COR-L47 (cell line): ENCODE measurements at regions not wholly inside any gene's neighbourhood (a gene's known extent, or its start where the extent isn't known, plus 50 kb on each side); places are given as distances from the start of the nearest gene placed in this dataset.
"Not testable (repeated sequence)": the region's sequence is repeated elsewhere in the genome, so short reads cannot be mapped to it uniquely, and the experiment has no call there.

ENCODE experiments used
- DNase-seq: peaks from one replicate; lab custom pipeline; 2025; lab: John Stamatoyannopoulos, UW

DNA sequence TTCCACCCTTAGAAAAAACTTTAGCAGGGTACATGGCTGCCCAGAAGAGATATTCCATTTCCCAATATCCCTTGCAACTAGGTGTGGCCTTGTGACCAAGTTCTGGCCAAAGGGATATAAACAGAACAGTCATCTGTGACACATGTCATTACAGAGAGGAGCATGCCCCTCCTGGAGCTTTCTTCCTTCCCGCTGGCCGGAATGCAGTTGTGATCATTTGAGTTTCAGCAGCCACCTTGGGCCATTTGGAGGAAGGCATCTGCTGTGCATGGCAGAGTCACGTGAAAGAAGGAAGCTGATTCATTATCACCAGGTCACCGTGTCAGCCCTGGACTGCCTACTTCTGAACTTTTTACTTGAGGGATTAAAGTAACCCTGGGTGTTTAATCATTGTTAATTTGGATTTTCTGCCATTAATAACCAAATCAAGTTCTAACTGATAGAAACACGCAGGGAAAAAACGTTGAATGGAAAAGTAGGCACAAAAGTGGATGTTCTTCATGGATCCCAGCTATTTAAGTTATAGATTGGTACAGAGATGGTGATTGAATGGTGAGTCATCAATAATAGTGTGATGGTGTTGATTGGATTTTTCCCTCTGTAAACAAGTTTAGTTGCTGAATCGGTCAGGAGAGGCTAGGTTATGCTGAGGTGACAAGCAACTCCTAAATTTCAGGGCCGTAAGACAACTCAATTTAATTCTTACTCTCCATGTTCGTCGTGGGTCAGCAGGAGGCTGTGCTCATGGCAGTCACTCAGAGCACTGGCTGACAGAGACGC lies 80.7 kb upstream of the CCDC167 start:
- DNase-seq: no peak

DNA sequence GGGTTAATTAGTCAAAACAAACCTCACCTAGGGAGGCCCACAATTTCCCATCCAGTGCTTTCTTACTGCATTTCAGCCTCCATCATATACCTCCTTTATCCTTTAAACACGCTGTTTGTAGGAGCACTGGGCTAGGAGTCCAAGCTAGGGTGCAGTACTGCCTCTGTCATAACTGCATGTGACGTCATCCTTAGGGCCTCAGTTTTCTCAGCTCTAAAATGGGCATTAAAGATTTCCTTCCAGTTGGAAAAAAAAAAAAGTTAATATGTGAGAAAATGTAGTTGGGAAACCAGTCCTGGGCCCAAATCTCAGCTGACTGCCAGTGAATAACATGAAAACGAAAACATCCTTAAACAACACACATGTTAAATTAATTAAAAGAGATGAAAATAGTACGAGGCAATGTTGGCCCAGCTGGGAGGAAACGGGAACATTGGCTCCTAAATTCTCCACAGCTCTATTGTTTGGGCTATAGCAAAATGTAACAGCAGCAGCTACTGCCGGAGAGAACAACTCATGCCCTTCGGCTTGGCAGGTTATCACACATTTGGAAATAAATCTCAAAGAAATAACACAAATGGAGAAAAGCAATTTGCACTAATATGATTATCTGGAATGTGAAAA lies 79.9 kb upstream of the CCDC167 start:
- DNase-seq: no peak

DNA sequence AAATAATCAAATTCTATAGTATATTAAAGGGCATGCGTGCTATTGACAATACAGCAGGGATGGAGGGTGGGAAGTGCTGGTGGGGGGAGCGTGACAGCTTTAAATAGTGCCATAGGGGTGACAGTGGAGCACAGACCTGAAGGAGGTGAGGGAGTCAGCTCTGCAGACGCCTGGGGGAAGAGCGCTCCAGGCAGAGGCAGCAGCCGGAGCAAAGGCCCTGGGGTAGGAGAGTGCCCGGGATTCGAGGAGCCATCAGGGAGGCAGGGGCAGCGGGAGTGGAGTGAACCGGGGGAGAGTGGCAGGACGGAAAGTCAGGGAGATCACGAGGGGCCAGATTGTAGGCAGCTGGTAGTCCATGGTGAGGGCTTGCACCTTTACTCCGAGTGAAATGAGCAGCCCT lies 78.4 kb upstream of the CCDC167 start:
- no peak for DNase-seq

DNA sequence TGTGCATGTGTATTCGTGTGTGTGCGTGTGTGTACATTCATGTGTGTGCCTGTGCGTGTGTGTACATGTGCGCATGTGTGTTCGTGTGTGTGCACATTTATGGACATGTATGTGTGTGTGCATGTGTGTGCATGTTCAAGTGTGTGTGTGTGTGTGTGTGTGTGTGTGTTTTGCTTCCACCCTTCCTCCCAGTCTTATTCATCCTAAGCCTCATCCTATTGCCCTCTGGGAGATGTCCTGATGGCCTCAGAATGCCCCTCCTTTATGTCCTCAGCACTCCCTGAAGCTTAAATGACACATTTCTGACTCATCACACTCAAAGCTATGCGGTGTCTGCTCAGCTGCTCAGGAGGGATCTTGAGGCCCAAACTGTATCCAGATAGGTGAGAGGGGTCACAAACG lies 76.6 kb upstream of the CCDC167 start:
- no peak for DNase-seq

DNA sequence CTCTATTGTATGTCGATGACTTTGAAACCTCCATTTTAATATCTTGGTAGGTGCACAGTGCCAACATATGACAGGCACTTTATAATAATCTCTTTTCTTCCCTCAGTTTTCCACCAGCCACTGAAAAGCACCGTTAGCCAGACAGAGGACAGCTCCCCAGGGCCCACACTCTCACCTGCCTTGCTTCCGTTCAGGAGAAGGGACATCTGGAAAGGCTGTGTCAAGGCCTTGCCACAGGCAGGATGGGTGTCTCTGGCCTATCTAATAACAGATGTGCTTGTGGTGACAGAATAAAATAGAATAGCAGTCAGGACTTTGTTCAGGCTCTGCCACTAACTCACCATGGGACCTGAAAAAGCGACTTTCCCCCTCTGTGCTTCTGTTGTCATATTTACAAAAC lies 75.5 kb upstream of the CCDC167 start:
- DNase-seq: no peak

DNA sequence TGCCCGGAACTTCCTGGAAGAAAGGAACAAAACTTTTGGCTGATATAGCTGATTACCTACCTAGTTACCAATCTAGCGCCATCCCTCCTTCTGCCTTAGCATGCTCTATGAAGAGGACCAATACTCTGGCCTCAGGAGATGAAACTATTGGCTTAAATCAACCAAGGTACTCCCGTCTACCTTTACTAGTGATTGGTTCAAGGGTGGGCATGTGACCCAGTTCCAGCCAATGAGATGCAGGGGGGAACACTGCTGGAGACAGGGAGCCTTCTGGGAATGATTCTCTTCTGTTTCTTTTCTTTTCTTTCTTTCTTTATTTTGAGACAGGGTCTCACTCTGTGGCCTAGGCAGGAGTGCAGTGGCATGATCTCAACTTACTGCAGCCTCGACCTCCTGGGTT lies 72.6 kb upstream of the CCDC167 start:
- DNase-seq: no peak

DNA sequence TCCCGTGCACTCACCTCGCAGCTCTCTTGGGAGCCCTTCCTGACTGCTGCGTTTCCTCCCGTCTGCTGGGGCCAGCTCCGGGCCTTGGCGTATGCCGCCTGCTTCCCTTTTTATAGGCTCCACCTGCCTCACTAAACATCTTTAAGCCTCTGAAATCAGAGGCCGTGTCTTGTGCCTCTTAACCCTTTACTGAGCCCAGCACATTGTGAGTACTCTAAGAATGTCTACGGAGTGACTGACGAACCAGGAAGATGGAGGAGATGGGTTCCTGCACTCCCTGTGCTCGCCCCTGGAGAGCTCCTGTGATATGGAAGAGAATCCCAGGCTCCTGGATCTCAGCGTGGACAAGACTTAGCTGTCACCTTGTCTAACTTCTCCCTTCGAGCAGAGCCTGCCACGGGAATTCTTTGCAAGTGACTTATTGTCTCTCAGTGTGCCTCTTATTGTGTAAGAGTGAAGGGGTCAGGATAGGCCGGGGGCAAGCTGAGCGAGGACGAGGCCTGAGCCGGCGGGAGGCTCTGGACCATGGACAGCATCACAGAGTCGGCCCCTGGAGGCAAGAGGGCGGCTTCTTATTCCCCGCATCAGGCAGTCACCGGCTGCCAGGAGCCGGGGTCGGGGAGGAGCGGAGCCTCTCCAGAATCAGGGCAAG lies 70.9 kb upstream of the CCDC167 start:
- no peak for DNase-seq

DNA sequence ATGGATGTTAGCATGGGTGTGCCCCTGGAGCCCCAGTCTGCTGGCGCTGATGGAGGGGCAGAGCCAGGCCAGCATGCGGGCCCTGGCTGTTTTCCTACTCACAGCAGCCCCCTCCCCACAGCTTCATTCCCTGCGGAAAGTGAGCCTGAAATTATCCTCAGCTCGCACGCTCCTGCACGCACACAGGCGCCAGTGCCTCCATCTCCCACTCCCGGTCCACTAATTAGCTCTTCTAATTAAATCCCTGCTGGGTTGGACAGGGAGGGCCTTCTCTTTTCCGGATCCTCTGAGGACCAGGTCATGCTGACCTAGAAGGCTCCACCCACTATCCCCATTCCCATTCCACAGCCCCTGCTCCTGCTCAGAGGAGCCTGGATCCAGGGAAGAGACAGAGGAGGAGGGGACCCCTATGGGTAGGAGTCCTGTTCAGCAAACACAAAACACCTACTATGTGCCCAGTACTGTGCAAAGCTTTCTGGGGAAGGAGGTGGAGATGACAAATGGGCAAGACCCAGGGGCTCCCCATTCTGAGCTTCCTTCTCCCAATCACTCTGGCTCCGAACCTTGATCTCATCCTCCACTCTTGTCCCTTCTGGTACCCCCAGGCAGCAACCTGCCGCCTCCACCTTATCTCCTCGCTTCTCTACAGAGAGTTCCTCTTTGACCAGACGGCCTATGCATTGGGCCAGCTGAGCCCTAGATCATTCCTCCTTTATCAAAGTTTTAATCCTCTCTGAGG lies 70.2 kb upstream of the CCDC167 start:
- DNase-seq: no peak

DNA sequence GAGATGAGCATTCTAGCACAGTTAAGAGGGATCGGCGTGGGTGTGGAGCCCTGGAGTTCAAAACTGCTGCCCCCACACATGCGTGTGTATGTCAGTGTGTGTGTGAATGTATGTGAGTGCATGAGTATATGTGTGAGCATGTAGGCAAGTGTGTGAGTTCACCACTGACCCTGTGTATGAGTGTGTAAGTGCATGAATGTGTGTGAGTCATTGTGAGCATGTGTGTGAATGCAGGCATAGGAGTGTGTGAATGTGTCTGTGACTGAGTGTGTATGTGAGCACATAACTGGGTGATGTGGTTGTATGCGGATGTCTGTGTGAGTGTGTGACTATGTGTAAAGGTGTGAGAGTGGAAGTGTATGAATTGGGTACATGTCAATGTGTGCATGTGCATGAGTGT lies 69.6 kb upstream of the CCDC167 start:
- no peak for DNase-seq

DNA sequence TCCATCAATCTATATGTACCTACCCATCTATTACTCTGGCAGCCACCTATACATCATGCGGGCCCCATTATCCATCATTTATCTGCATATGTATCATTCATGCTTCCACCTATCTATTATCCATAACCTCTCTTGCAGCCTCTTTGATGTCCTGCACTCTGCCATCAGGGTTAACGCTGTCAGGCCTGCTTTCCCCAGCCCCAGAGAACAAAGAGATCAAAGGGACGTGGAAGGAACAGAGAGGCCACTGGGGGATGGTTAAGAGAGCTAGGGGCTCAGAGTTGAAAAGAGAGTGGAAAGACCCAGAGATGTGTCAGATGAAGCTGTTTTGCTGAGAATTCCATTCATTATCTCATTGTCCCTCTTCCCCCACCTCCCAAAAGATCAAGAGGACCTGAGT lies 67.3 kb upstream of the CCDC167 start:
- DNase-seq: no peak

DNA sequence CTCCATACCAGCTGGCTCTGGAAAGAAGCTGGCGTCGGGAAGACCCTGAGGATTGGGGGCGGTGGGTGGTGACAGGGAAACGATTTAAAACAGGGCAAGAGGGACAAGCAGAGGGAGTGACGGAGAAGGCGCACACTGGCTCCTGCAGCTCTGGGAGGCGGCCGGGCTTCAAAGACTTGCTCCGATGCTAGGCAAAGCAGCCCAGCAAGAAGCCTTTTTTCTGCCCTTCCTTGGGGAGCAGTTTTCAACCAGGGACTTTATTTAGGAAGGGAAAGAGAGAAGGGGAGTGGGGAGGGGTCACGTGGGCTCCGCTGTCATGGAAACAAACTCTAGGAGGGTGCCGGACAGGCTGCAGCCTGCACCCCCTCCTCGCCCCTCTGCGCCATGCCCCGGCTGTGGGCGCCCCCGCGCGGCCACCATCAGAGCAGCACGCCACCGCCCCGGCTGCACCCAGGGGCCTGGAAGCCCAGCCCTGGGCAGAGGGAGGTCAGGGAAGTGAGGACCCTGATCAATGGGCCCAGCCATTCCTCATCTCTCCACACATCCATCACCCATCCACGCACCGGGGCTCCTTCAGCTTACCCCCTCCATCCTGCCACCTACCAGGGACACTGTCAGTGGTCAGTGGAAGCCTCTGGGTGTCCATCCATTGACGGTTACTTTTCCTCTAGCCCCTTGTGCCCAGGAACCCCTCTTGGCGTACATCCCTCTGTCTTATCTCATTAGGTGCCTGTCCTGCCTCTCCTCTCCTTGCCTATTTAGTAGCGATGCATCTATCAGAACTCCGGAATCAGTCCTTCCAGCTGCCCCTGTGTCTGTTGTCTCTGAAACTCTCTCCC lies 66.6 kb upstream of the CCDC167 start:
- peak; percentile 52 for DNase-seq

DNA sequence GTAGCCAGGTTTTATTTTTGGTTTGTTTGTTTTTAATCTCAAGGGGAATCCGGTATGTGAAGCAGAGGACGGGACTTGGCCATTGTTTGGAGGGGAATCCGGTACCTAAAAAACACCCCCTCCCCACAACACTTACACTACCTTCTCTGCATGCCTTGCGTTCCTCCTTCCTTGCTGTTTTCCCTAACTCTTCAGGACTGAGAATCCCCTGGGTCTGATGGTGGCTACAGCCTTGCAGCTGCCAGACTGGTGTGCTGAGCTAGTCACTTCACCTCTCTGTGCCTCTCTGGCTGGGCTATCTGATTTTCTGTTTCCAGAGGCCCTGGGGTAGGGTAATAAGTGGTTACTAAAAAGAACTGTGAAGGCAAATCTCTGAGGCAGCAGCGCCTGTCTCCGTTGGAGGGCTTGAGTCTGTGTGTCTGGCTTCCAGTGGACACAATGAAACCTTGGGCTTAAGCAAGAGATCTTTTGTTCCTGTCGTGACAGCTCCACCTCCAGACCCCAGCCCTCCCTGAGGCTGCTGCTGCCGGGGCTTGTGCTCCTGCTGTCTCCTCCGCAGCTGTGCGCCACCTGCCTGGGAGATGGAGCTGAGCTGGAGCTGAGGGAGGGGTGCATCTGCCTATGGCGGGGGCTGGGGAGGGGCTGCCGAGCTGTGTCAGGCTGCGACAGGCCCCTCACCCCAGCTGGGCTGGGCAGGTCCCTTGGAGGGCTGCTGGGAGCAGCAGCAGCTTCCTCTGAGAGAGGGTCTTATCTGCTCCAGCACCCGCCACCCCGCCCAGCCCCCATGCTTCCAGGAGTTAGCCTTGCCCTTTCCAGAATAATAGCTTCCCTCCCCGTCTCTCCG lies 65.8 kb upstream of the CCDC167 start:
- peak; percentile 67 for DNase-seq

DNA sequence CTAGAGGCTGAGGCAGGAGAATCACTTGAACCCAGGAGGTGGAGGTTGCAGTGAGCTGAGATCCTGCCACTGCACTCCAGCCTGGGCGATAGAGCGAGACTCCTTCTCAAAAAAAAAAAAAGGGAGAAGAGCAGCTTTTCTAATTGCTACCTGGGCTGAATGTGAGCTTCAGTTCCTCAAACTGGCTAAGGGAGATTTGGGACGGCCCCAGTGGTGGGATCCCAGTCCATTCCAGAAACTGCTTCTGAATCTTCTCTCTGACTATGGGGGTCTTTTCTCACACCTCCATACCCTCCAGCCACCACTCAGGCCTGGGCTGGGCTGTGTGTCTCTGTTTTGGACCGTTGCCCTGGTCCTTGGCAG lies 63.2 kb upstream of the CCDC167 start:
- not testable (repeated sequence) for DNase-seq

DNA sequence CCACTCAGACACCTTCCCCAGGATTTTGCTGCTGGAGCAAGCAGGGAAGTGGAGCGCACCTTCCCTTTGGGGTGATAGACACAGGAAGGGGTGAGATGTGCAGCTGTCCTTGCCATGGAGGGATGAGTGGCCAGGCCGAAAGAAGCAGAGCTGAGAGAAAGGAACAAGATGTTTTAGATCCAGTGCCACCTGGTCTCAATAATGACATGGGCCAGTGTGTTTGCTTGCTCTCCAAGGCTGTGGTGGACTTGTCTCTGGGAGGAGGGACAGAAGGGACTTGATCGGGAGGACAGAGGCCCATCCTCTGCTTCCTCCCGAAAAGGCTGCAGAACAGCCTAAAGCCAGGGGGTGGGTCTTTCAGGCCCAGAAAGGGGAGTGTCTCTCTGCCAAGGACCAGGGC lies 61.7 kb upstream of the CCDC167 start:
- DNase-seq: no peak

DNA sequence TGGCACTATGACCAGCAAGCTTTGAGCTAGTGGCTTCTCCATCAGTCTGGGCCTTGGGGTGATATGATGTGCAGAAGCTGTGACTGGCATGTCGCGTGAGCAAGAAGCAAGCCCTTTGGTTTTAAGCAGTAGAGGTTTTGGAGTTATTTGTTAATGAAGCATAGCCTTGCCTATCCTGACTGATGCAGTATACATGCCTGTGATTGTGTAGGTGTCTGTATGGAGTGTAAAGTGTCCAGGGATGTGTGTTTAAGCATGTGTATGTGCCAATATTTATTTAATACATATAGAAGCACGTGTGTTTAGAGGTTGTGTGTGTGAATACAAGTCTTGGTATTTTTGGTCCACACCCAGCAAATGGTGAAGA lies 61.0 kb upstream of the CCDC167 start:
- no peak for DNase-seq

DNA sequence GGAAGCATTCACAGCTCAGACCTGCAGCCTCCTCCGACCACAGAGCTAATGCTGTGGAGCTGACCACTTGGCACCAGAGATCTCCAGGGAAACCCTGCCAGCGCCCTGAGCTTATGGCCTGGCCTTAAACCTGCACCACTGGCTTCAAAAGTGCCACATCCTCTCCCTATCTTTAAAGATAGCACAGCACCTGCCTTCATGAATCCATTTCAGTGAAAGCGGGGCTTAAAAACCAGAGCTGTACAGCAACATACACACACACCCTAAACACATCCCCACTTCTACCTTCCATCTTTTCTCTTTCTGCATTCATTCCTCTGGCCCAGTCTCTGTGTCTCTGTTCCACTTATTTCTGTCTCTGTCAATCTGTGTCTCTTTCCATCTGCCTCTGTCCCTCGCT lies 59.8 kb upstream of the CCDC167 start:
- no peak for DNase-seq

DNA sequence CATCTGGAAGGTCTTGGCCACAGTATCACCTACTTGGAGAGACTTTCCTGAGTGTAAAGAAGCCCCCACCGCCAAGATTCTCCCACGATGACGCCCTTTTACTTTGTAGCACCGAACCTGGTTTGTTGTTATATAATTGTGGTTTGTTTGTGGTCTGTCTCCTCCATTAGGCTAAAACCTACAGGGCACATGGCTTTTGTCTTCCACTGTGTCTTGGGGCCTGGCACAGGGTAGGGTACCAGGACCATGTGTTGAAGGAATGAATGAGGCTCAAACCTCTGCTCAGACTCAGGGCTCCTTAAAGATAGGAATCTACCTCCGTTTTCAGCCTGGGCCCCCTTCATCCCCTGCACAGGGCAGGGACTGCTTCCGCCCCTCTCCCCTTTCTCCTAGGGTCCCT lies 59.4 kb upstream of the CCDC167 start:
- no peak for DNase-seq

DNA sequence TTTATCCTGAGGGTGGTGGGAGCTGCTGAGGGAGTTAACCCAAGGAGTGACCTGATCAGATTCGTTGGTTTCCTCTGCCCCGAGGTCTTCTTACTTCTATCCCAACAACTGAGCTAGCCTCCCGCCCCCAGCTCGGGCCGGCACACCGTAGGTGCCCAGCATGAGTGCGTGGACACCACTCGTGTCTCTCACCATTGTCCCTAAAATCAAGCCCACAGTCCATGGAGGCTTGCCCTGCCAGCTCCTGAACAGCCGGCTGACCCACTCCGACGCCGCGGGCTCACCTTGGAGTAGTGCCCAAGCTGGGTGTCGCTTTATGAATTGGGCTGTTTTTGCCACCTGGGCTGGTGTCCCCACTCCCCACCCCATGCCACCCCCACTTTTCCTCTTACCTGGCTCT lies 59.0 kb upstream of the CCDC167 start:
- DNase-seq: no peak

DNA sequence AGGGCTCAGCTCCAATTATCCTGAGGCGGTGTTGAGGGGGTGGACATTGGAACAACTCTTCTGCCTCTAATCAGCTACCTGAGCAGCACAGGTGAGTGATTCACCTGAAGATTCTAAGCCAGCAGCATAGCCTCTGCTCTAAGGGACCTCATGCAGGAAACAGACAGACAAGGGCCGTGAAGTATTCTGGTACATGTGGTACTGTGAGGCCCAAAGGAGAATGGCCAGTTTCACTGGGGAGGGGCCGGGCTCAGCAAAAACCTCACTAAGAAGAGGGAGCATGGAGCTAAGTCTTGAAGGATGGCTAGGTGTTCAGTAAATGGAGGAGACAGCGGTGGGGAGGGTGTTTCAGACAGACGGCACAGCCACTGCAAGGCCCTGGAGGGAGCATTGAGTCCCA lies 58.5 kb upstream of the CCDC167 start:
- no peak for DNase-seq

DNA sequence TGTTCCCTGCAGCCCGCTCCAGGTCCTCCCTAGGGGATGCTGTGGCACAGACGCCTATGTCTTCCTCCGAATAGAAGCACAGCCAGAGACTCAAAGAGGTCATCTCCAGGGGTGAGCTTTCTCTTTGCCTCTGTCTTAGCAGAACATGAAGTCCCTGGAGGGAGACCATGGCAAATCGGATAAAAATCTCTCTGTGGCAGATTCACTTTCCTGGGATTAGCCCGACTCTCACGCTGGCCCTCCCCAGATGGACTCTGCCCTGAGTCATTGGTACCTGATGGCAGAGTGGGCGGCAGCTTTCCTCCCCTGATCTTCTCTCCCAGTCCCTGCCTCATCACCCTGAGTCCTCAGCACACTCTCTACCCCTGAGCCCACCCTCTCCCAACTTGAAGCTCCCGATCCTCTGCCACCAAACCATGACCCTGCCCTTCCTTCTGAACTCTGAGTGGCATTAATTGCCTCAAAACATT lies 58.0 kb upstream of the CCDC167 start:
- DNase-seq: no peak
